ENCODE measurements at regions not wholly inside any gene's neighbourhood (a gene's known extent, or its start where the extent isn't known, plus 50 kb on each side); places are given as distances from the start of the nearest gene placed in this dataset.
"Not testable (repeated sequence)": the region's sequence is repeated elsewhere in the genome, so short reads cannot be mapped to it uniquely, and the experiment has no call there.

DNA sequence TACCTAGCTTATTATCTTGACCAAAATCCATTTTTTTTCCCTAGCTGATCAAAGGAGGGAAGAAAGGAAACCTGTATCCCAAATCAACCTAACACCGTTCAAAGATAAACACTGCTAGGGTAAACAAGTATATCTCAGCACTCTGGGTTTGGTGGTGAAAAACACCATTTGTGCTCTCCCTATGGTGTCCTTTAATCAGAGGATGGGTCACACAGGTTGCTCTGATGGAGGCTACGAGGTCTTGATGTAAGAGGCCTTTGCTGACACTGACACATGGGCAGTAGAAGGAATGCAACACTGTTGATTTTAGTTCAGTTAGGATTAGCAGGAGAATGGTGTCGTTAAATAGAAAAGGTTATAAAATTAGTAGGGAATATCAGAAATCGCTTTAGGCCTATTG is 179.3 kb downstream of the HDGFL1 start:
- DNase-seq (ENCODE audit: low spot score) = no peak

- no peak for DNase-seq (ENCODE audit: low spot score)
These were observed 180.3 kb downstream of the HDGFL1 start for GRCh38 chr6:22749696-22750095.

- DNase-seq (ENCODE audit: low spot score) = no peak
These were observed 181.9 kb downstream of the HDGFL1 start for GRCh38 chr6:22751223-22751622.

GRCh38 chr6:22752522-22752921 is 183.2 kb downstream of the HDGFL1 start:
- no peak for DNase-seq (ENCODE audit: low spot score)

- no peak for DNase-seq (ENCODE audit: low spot score)
These were observed 184.7 kb downstream of the HDGFL1 start for GRCh38 chr6:22754061-22754460.

GRCh38 chr6:22755605-22756004 is 186.2 kb downstream of the HDGFL1 start:
- DNase-seq (ENCODE audit: low spot score) = no peak

DNA sequence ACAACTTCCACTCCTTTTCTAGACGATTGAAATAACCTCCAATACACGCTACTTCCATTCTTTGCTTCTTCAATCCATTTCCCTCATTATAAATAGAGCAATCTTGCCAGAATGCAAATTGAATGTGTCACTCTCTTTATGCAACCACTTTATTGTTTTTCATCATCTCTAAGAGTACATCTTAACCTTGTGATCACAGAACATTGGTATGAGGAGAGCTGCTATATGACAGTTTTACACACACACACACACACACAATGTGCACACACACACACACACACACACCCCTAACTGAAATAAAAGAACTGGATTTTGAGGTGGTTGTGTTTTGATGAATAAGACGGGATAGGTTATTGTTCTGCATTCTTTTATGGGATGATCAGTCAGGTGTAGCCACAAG is 187.0 kb downstream of the HDGFL1 start:
- no peak for DNase-seq (ENCODE audit: low spot score)

DNA sequence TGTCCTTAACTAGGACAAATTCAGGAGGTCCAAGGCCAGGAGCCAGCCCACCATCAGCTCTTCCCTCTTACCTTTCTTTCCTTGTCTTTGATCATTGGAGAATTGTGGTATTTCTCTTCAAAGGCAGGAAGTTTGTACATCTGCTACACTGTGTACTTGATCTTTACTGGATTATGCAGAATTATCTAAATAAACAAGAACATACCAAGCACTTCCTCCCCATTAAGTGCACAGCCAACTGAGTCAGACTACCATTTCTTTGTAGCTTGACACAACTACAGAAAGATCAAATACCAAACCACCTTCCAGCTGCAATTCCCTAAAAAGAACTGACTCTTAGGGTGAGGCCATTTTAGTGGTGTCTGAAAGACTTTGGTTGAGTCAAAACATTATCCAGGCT is 195.1 kb downstream of the HDGFL1 start:
- no peak for DNase-seq (ENCODE audit: low spot score)

- DNase-seq (ENCODE audit: low spot score) = no peak
These were observed 195.6 kb downstream of the HDGFL1 start for GRCh38 chr6:22765015-22765414.

DNA sequence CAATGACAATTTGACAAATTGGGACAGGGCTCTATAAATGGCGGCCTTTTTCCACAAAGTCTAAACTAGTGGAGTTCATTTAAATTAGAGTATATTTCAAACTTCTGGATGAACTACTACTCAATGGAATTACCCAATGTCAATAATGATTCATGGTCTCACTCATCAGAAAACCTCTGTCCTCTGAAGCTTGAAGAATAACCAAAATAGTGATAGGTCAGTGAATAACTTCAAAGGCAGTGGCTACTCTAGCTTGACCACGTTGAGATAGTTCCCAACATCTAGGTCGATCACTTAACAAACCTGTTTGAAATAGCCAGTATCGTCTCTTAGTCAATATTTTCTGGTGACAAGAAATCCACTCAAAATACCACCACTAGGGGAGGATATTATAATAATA is 197.6 kb downstream of the HDGFL1 start:
- DNase-seq (ENCODE audit: low spot score) = no peak

- DNase-seq (ENCODE audit: low spot score) = no peak
These were observed 200.7 kb downstream of the HDGFL1 start for GRCh38 chr6:22770054-22770453.

DNA sequence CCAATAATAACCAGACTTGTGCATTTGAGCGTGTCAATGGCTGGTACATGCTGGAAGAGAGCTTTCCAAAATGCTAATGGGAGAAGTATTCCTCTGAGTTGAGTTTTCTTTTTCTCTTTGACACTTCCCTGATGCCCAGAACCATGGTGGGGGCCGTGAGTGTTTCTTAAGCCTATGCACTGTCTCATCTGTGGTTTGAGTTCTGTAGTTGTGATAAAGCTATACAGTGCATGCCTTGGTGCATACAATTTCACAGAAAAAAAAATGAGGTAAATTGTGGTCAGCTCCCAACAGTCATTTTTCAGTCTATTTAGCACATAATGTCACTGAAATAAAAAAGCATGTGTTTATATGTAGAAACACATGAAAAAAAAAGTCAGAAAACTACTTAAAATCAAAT is 204.8 kb downstream of the HDGFL1 start:
- DNase-seq (ENCODE audit: low spot score) = no peak

DNA sequence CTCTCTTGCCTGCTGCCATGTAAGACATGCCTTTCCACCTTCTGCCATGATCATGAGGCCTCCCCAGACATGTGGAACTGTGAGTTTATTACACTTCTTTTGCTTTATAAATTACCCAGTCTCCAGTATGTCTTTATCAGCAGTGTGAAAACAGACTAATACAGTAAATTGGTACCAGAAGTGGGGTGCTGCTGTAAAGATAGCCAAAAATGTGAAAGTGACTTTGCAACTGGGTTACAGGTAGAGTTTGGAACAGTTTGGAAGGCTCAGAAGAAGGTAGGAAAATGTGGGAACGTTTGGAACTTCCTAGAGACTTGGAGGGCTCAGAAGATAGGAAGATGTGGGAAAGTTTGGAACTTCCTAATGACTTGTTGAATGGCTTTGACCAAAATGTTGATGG is 209.1 kb downstream of the HDGFL1 start:
- not testable (repeated sequence) for DNase-seq (ENCODE audit: low spot score)

DNA sequence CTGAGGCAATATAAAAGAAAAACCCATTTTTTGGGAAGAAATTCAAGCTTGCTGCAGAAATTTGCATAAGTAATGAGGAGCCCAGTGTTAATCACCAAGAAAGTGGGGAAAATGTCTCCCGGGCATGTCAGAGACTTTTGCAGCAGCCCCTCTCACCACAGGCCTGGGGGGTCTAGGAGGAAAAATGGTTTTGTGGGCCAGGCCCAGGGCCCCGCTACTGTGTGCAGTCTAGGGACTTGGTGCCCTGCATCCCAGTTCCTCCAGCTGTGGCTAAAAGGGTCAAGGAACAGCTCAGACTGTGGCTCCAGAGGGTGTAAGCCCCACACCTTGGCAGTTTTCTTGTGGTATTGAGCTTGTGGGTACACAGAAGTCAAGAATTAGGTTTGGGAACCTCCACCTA is 209.7 kb downstream of the HDGFL1 start:
- DNase-seq (ENCODE audit: low spot score) = no peak

DNA sequence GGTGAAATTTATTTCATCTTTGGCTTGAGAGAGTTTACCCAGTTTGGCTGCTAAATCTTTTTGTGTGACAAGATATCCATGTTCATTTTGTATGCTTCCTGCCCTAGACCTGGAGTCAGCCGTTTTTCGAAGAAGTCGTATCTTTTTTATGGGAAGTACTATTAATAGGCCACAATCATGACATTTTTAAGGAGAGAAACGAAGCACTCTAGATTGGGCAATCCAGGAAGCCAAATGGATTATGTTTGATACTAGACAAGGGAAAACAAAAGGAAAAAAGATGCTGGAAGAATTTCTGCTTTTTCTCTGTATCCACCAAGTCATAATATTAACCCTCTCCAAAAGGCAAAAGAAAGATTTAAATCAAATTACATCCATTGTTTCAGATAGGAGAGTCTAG is 214.6 kb downstream of the HDGFL1 start:
- DNase-seq (ENCODE audit: low spot score) = no peak

DNA sequence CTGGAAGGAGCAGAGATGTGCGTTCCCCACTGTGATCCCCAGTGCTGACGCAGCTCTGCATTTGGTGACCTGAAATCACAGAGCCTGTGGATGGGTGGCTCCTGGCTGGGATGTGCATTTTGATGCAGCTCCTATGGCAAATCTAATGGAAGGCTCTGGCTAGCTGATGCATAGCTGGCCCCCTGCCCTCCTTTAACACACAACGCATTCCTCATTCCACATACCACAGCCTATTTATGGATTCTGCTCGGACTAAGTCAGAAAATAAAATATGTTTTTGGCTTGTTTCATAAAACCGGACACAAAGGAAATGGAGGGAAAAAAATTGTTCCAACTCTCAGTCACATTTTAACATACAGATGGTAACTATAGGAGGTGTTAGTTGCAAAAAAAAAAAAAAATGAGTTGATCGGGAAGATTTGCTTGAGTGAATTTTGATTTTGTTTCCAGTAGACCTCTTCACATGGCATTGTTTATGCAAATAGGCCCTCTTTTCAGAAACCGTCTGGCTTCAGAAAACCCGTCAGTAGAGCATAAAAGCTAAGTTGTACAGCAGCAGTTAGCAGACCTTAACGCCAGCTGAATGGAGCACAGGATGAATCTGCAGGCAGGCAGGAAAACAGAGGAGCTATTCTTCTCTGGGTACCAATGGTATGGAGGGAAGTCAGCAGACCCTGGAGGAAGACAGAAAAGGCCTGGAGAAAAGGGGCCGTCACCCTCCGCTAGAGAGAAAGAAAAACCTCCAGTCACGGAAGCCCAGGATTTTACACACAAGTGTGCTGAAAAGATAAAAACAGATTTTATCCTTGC is 215.4 kb downstream of the HDGFL1 start:
- no peak for DNase-seq (ENCODE audit: low spot score)

DNA sequence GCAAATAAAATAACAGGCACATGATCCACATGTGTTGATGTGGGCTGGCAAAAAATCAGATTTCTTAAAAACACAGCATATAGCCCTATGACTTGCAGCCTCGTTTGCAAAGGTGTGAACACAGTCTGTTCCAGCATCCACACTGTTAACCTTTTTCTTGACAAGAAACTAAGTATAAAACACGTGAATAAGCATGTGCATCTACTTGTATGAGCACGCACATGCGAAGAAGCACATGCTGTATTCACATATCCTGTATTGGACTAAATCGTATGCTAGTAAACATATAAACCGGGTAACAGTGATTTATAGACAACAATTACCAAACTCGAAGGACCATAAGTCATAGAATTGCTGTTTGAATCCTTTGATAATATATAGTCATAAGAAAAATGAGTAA is 218.7 kb downstream of the HDGFL1 start:
- DNase-seq (ENCODE audit: low spot score) = no peak

- DNase-seq (ENCODE audit: low spot score) = no peak
These were observed 219.9 kb downstream of the HDGFL1 start for GRCh38 chr6:22789315-22789714.

- no peak for DNase-seq (ENCODE audit: low spot score)
These were observed 225.5 kb downstream of the HDGFL1 start for GRCh38 chr6:22794844-22795243.

DNA sequence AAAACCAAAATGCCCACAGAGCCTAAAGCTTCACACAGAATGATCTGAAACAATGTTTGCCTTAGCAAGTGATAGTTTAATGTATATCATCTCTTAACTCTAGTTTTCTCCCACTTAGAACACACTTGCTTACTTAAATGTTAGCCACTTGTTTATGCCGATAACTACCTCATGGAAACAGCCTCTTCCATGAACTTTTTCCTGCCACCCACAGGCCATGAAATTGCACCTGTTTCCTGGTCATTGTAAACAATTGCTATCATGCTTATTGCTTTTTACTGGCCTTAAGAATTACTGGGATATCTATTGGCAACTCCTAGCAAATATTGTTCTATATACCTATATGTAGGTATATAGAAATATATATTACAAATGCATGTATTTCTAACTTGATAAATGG is 231.1 kb downstream of the HDGFL1 start:
- no peak for DNase-seq (ENCODE audit: low spot score)

DNA sequence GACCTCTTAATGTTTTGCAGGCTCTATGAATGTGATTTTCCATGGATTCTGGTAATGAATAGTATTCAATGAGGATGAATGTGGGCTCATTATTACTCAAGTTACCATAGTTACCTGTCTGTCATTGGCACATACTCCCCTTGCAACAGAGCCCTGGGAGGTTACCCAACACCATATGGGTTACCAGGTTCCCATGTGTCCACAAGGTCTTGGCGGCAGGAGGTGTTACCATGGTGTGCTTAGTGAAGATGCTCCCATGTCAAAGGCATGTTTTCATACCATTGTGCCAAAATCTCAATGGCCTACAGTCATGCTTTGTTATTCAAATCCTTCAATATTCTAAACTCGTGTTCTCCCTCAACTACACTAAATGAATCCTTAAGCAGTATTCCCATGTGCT is 232.5 kb downstream of the HDGFL1 start:
- no peak for DNase-seq (ENCODE audit: low spot score)

GRCh38 chr6:22804620-22805261 is 235.4 kb downstream of the HDGFL1 start:
- DNase-seq (ENCODE audit: low spot score) = no peak

- DNase-seq (ENCODE audit: low spot score) = no peak
These were observed 237.9 kb downstream of the HDGFL1 start for GRCh38 chr6:22807261-22807660.

GRCh38 chr6:22807818-22808217 is 238.5 kb downstream of the HDGFL1 start:
- no peak for DNase-seq (ENCODE audit: low spot score)

Measured in ureter (tissue), 1 donor.